GM19324 (cell line): ENCODE measurements at regions not wholly inside any gene's neighbourhood (a gene's known extent, or its start where the extent isn't known, plus 50 kb on each side); places are given as distances from the start of the nearest gene placed in this dataset.

Experiments
- ATAC-seq: cut with Tn5 transposase; IDR thresholded peaks from one replicate; pipeline ENCODE4 v1.9.1; 2021; ENCODE audit warnings: mild to moderate bottlenecking, moderate library complexity; ENCODE audit not compliant: unreplicated experiment, low FRiP score

DNA sequence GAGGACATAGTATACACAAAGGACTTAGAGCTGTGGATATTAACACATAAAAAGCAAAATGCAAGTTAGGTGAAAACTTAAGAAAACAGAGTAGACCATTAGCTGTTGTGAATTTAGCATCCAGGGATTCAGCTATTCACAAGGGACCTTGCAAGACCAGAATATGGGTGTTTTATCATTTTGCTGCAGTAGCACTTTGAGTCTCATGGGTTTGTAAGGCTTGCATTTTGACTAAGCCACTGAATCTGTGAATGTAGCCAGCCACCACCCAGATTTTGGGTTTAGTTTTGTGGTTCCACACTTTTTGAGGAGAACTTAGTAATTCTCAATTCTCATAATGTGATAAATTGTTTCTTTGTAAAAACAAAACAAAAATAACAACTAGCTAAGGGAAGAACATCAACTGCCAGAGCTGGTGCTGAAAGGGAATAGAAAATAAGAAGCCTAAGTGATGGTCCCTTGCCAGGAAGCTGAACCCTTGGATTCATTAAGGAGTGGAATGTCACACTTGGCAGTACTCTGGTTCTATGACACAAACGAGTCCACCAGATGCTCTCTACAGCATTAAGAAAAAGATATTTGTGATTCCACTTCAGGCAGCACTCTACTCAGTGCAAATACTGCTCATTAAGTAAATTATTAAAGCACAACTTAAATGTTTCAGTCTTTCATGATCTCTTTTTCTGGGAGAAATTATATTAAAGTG lies 557.4 kb upstream of the ZNF462 start:
- no peak for ATAC-seq

- no peak for ATAC-seq
Observed at GRCh38 chr9:106307670-106308069, 555.3 kb upstream of the ZNF462 start.

DNA sequence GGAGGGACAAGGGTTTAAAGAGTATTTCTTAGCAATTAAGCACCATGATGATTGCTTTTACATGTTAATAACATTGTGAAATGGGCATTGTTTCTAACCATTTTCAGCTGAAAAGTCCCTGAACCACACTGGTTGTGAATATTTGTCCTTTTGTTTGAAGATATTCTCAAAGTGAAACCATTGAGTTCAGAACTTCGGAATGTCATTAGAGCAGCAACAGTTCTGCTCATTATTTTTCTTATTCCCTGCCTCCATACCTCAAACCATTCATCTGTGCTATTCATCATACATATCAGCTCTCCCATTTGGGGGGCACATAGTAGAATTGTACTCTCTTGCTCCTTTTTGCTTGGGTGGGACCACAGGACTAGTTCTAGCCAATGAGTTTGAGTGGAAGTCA lies 553.0 kb upstream of the ZNF462 start:
- ATAC-seq: no peak

GRCh38 chr9:106310782-106311181 lies 552.2 kb upstream of the ZNF462 start:
- ATAC-seq: no peak

- no peak for ATAC-seq
Observed at GRCh38 chr9:106312906-106313305, 550.1 kb upstream of the ZNF462 start.

DNA sequence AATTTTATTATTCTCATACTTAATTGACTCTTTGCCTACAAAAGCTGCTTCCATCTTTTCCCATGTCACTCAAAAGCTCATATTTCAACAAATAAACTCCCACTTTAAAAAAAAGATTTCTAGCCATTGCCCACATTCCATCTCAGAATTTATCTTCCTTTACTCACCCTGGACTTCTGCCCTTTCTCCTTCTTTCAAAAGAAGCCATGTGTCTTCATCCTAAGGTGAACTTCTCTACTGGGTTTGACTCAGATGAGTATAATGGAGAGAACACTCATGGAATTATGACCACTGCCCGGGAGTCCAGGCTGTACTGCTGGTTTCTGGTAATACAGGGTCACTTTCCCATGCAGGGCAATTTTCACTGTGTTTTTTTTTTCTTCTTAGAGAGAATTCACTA lies 548.5 kb upstream of the ZNF462 start:
- ATAC-seq: no peak

GRCh38 chr9:106321394-106322180 lies 541.4 kb upstream of the ZNF462 start:
- no peak for ATAC-seq

GRCh38 chr9:106322706-106323245 lies 540.2 kb upstream of the ZNF462 start:
- ATAC-seq: no peak

- ATAC-seq: no peak
Observed at GRCh38 chr9:106324053-106324585, 538.8 kb upstream of the ZNF462 start.

DNA sequence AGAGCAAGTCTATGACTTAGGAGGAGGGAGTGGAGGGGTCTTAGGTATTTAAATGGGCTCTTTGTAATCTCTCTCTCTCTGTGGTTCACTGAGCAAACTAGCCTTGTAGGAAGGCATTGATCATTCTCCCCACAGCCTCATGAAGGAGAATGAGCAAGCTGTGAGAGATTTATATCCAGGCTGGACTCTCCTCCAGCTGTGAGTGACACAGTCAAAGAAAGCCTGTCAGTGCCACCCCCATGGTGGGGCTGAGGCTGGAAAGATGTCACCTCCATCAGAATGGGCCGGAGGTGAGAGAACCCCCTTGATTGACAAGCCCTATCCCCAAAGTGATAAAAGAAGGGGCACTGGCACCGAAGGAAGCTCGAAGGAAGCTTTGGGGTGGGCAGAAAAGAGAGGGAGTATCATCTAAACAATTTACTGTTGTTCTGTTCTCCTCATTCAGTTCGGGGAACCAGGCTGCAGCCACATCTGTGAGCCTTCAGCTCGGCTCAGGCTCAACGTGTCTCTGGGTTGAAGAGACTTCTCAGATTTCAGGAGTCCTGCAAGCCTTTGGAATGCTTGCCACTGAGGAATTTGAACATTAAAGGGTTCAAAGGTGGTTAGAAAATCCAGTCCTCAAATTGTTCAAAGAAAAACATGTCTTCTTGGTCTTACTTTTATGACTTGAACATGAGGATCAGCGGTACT lies 538.2 kb upstream of the ZNF462 start:
- ATAC-seq: no peak

DNA sequence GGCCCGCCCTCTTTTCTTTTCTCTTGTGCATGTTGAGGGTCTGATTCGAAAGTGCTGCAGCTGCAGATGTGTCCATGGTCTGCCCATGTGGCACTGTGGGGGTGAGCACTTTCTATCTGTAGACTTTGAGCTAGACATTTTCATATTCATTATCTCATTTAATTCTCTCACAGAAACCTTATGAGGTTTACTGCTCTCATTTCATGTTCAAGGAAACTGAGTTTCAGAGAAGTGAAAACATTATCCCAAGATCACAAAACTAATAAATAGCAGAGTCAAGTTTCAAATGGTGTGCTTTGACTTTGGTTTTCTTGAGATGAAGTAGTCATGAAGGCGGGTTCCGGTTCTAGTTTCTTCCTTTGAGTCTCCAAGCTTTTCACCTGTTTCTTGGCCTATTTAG lies 536.5 kb upstream of the ZNF462 start:
- ATAC-seq: no peak

GRCh38 chr9:106333481-106333880 lies 529.5 kb upstream of the ZNF462 start:
- ATAC-seq: no peak

DNA sequence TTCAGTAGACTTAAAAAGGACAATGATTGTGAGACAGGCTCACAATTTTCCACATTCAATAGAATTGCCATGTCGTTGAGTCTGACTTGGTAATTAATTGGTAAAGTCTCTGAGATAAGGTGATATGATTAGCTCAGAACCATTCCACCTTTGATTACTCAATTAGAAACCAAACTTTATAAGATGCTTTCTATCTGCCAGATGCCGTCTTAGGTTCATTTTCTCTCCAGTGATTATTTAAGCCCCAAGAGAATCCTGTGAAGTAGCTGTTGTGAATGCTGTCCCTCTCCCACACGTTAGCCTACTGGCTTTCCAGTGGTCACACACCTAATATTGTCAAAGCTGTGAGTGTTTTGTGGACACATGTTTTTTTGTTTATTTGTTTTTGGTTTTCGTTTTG lies 528.9 kb upstream of the ZNF462 start:
- no peak for ATAC-seq

DNA sequence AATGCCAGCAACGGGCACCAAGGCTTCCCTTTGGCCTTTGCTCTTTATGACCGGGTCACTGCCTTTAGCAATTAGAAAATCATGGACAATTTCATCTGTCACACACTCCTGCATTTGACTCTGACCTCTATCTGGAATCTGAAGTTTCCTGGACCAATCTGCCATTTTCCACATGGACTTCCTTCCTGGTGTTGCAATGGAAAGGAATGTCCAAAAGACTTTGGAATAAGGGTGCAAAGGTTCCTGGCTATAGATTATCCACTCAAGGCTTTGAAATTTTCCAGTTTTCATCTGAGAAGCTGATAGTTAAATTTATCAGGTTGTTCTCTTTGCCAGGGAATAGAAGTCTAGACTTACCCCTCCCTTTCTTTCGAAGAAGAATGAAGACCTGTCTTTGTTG lies 523.1 kb upstream of the ZNF462 start:
- no peak for ATAC-seq

GRCh38 chr9:106350777-106351176 lies 512.2 kb upstream of the ZNF462 start:
- no peak for ATAC-seq

DNA sequence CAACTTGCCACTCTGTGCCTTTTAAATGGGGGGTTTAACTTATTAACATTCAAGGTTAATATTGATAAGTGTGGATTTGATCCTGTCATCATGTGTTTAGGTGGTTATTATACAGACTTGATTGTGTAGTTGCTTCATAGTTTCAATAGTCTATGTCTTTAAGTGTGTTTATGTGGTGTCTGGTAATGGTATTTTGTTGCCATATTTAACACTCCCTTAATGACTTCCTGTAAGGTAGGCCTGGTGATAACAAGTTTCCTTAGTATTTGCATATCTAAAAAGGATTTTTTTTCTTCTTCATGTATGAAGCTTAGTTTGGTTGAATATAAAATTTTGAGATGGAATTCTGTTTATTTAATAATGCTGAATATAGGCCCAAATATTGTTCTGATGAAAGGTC lies 506.0 kb upstream of the ZNF462 start:
- ATAC-seq: no peak

- no peak for ATAC-seq
Observed at GRCh38 chr9:106358331-106358730, 504.6 kb upstream of the ZNF462 start.

DNA sequence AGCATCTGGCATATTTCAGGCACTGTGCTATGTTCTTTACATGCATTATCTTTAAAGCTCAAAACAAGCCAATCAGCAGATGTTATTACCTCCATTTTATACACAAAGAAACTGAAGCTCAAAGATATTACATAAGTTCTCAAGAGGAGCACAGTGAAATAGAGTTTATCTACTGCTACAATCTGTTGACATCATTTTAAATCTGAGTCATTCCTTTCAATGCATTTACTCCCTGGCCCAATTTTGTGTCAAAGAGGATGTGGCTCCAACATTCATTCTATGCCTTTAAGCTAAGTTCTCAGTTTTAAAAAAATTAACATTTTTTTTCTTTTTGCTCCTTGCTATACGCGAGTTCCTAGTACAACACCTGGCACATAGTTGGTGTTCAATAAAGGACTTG lies 486.3 kb upstream of the ZNF462 start:
- ATAC-seq: no peak

- no peak for ATAC-seq
Observed at GRCh38 chr9:106383072-106383471, 479.9 kb upstream of the ZNF462 start.

DNA sequence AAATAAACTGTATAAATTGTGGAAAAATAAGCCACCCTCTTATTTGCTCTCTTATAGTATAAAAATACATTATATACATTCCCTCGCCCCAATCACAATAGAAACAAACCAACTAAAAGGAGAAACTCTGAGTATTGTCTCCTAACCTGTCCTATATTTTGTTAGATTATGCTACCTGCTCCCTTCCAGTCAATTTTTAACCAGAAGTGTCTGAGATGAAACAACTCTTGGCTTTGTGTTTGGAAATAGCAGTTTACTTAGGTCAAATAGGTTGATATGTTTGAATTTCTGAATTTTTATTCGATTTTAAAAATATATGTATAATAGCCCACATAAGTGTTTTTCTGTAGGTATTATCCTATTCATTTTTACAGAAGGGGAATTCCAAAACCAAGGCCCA lies 475.0 kb upstream of the ZNF462 start:
- no peak for ATAC-seq

- ATAC-seq: no peak
Observed at GRCh38 chr9:106393226-106393625, 469.7 kb upstream of the ZNF462 start.
